T47D (cell line): ENCODE measurements at regions not wholly inside any gene's neighbourhood (a gene's known extent, or its start where the extent isn't known, plus 50 kb on each side); places are given as distances from the start of the nearest gene placed in this dataset.
"Not testable (repeated sequence)": the region's sequence is repeated elsewhere in the genome, so short reads cannot be mapped to it uniquely, and the experiment has no call there.

Experiments used
- DNase-seq, 2 experiments: peaks; one replicate each; pipeline versions ENCODE4 v3.0.0 to v3.0.0-alpha.2; 2011 to 2012; ENCODE audit warnings: low read depth in 1 of 2, low spot score in 1 of 2
- in situ Hi-C: cut with HindIII; loops from 2 replicates; pipeline ENCODE4 v1.10.0; 2016; ENCODE audit warnings: low sequenced_read_pairs, low pct_unique_long_range_greater_than_20kb

DNA sequence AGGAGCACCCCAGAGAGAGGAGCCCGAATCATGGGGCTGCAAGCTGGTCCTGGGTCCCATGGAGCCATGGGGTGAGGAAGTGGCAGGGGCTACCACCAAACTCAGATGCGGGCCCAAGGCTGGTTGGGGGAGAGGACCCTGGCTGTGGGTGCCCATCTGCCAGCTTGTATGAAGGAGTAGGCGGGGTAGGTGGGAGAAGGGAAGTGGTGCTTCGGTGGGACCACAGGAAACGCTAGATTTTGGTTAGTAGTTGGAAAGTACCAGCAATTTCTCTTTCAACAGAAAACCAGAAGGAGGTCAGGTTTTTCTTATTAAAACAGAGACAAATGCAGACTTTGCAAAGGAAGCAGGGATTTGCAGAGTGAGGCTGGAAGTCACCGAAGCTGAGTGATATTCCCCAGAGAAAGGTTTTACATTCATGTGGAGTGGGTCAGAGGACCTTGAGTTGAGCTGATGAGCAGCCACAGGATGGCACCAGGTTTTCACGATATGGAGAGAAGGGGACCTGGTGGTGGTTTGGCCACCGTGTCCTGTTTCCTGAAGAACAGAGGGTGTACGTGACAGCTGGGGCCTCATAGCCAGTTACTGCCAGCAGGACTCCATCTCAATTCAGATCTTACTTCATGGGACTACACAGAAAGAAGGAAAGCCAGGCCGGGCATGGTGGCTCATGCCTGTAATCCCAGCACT, 216.2 kb downstream of the NPIPA7 start:
- DNase-seq, in situ Hi-C loops: not testable (repeated sequence)

DNA sequence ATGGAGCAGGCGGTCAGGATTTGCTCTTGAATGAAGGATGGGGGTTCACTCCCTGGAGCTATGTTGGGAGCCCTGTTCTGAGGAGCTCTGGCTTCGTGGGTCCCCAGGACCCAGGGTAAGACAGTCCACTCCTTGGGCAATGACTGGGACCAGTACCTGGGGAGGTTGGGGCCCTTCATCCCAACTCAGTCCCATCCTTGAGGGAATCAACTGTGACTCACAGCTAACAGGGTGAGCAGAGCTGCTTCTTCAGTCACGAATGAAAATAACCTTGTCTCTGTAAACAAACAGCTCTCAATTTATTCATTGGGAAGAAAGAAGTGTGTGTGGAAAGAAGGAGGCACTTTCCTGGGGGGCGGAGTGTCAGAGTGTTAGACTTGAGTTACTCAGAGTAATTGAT, 222.3 kb downstream of the NPIPA7 start:
- in situ Hi-C loops: not testable (repeated sequence)

DNA sequence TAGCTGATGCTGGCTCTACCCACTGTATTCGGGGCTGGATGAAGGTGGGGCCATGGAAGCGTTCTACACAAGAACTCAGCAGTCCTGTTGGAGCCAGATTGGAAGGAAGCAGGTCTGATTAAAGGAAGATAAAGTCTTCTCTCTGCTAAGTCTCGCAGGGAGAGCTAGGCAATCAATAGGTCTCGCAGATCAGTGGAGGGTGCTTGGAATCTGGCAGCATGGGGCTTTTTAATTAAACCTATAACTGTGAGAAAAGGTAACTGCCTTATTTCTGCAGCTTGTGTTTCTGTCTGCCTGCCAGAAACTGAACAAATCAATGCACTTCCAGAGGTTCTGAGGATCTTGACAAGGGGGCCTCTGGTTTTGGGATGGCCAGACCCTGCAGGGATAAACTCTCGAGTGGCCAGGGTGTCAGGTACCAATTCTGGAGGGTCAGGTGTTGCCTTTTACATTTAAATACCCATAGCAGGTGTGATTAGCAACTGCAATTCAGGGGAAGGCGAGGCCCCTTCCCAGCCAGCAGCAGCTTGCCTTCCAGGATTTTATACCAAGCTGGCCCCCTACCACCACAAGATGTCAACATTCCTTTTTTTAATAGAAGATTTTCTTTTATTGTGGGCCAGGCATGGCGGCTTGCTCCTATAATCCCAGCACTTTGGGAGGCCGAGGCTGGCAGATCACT, 228.6 kb downstream of the NPIPA7 start:
- in situ Hi-C loops, DNase-seq: not testable (repeated sequence)

More for the DNA sequence above, 222.3 kb downstream of the NPIPA7 start:
- DNase-seq: not testable (repeated sequence)

DNA sequence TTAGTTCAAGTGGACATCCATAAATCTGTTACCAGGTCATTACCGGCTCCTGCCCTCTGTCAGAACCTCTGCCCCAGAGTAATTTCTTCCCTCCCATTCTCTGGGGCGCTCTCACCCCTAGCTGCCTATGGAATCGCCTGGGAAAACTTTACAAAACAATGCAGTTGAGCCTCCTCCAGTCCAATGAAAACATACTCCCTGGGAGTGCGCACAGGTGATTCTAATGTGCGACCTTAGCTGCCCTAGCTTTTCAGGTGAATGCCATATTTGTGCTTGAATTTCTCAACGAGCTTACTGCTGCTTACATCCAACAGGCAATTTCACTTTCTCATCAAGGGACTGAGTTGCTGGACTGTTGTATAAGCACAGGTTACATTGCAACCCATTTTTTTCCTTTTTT, 230.7 kb downstream of the NPIPA7 start:
- in situ Hi-C loops: not testable (repeated sequence)

DNA sequence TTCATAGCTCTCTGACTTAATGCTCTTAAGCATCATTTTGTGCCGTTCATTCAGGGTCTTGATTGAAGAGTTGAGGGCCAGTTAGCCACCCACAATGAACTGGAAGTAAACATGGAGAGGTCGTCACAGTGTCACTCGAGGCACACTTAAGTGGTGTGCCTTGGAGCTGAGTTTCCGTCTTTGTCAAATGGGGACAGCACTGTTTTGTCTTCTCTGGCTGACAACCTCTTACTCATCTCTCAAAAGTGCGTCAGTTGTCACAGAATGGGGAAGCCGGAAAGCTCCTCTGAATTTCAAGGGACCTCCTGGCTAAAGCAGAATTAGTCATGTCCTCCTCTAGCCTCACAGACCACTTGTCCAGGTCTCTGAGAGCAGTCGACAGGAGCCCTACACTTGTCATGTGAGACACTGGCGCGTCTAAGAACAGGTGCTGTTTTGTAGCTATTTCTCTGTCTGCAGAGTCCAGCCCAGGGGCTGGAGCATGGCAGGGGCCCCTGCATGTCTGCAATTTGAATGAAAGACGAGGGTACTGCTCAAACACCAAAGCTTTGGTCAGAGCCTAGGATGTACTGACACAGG, 231.5 kb downstream of the NPIPA7 start:
- in situ Hi-C loops, DNase-seq: not testable (repeated sequence)

More for the DNA sequence above, 230.7 kb downstream of the NPIPA7 start:
- not testable (repeated sequence) for DNase-seq

DNA sequence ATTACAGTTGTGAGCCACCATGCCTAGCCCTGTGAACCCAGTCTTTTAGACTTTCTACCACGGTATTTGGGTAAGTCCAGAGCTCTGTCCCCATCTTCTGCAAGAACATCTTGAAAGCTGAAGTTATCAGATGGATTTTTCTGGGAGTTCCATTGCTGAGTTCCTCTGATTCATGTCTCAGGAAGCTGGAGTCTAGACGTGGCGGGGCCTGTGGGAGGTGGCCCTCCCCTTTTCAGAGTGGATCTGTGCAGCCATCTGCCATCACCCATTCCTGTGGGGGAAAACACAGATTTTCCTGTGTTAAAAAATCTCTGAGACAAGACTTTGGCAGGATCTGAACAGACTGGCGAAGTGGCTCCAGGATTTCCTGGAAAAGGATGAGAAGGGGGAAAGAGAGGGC, 234.3 kb downstream of the NPIPA7 start:
- DNase-seq, in situ Hi-C loops: not testable (repeated sequence)

DNA sequence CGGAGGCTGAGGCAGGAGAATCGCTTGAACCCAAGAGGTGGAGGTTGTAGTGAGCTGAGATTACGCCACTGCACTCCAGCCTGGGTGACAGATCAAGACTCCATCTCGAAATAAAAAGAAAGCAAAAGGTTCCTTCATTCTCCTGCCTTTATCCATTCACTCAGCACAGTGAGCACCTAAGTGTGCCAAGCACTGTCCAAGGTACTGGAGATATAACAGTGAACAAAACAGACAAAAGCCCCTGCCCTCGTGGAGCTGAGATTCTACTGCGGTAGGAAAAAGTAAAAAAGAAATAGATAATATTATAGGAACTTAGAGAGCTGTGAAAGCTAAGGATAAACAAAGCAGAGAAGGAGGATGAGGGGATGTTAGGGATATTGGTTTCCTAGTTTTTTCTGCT, 235.5 kb downstream of the NPIPA7 start:
- DNase-seq: peak in 1 of 2 experiments; percentile 37
- in situ Hi-C loops: not testable (repeated sequence)

DNA sequence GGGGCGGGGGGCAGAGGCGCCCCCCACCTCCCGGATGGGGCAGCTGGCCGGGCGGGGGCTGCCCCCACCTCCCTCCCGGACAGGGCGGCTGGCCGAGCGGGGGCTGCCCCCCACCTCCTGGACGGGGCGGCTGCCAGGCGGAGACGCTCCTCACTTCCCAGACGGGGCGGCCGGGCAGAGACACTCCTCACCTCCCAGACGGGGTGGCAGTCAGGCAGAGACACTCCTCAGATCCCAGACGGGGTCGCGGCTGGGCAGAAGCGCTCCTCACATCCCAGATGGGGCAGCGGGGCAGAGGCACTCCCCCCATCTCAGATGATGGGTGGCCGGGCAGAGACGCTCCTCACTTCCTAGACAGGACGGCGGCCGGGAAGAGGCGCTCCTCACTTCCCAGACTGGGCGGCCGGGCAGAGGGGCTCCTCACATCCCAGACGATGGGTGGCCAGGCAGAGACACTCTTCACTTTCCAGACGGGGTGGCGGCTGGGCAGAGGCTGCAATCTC, 240.1 kb downstream of the NPIPA7 start:
- in situ Hi-C loops, DNase-seq: not testable (repeated sequence)

DNA sequence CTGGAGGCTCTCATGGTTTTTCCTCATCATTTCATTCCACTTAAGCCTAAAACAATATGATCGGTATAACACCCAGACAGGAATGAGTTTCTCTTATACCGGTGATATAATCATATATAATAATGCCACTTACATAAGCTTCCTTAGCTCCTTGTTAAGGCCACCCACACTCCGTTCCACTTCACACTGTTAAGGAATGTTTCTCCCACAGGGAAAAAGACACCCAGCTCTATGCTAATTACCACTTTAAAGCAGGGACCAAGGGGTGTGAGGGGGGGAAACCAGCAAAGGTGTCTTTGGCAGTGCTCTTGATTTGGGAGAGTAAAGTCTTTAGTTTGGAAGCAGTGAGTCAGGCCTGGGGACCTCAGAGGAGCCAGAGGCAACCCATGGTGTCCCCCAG, 245.4 kb downstream of the NPIPA7 start:
- in situ Hi-C loops, DNase-seq: not testable (repeated sequence)

DNA sequence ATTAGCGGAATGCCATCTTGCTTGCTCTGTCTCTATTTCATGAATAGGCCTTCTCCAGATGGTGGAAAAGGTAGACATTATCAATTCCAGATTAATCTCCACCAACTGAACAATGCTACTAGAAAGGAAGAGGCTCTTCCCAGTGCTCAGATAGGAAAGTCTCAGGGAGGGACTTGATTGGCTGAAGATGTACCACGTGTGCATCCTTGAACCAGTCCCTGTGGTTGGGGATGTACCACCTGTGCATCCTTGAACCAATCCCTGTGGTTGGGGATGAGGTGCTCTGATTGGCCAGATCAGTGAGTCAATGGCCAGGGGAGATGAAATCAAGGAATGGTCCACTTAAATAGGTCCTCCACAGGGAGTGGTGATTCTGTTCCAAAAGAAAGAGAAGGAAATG, 246.2 kb downstream of the NPIPA7 start:
- in situ Hi-C loops, DNase-seq: not testable (repeated sequence)

DNA sequence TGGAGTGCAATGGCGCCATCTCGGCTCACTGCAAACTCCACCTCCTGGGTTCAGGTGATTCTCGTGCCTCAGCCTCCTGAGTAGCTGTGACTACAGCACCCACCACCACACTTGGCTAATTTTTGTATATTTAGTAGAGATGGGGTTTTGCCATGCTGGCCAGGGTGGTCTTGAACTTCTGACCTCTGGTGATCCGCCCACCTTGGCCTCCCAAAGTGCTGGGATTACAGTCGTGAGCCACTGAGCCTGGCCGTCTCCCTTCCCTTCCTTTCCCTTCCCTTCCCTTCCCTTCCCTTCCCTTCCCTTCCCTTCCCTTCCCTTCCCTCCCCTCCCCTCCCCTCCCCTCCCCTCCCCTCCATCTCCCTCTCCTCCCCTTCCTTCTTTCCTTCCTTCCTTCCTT, 248.9 kb downstream of the NPIPA7 start:
- in situ Hi-C loops, DNase-seq: not testable (repeated sequence)

DNA sequence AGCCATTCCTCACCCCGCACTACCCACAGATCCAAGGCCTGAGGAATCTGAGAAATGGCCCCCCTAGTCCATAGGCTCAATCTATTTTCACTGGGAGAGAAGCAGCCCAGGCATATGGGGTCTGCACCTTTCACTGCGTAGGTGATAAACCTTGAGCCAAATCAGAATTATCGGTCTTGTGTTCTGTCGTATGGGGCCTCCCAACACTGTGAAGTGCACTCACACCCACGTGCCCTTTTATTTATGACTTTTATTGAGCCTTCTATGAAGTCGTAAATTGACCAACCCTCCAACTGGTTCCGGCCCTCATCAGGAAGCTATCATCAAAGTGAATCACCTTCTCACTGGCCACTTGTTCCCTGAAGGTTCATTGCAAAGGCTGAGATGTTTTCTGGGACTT, 259.3 kb downstream of the NPIPA7 start:
- in situ Hi-C loops, DNase-seq: not testable (repeated sequence)

DNA sequence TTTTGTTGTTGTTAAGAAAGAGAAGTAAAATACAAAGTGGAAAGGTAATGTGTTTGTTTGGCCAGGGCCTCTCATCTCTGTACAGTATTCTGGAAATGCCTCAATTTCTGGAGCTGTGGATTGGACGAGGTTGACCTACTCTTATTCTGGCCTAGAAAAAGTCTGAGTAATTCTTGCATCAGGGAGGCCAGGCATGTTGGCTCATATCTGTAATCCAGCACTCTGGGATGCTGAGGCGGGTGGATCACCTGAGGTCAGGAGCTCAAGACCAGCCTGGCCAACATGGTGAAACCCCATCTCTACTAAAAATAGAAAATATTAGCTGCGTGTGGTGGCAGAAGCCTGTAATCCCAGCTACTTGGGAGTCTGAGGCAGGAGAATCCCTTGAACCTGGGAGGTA, 259.8 kb downstream of the NPIPA7 start:
- in situ Hi-C loops, DNase-seq: not testable (repeated sequence)

DNA sequence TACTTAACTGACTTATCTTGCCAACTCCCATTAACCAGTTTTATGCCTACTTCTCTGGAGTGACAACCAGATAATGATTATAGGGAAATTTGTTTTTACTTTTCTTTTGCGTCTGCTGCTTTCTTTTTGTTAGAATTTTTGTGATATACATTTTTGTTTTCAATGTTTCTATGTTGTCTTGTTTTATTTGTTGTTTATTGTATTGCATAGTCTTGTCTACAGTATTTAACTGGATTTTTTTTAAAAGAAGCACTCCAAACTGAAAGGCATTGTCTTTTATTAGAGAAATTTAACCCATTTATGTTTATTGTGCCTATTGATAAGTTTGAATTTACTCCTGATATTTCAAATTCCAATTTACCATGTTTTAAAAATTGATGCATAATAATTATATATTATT, 264.9 kb downstream of the NPIPA7 start:
- in situ Hi-C loops, DNase-seq: not testable (repeated sequence)

DNA sequence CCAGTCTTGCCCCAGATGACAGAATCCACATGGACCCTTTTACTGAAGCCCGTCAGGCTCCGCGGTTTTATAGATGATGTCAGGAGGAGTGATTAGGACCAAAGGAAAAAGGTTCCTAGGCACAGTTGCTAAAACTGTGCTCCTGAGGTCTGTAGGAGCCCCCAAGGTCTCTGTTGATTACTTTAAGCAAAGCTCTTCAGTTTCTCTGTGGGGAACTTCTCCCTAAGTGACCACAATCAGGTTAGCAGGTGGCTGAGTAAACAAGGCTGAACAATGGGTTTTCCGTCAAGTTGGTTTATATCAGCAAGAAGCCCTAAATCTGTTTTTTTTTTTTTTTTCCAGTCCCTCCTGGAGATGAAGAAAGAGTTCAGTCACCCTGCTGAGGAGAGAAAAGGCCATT, 269.1 kb downstream of the NPIPA7 start:
- DNase-seq, in situ Hi-C loops: not testable (repeated sequence)

DNA sequence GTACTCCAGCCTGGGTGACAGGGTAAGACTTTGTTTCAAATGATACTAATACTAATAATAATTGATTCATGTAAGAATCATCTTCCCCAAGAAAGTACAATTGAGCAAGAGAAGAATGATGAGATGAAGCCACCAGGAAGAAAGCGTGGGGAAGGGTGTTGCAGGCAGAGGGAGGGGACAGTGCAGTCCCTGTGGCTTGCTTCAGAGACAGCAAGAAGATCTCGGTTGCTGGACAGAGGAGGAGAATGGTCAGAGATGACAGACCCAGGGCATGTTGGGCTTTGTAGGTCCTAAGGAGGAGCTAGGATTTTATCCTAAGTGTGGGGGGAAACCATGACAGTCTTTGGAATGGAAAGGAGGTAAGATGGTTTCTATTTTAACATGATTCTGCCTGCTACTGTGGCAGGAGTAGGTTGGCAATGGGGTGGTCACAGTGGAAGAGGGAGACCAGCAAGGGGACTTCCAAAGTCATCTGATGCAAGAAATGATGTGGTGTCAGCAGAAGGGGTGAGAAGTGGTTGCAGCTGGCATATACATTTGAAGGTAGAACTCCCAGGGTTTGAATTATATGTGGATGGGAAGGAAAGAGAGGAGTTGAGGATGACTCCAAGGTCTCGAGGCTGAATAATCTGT, 293.4 kb downstream of the NPIPA7 start:
- DNase-seq, in situ Hi-C loops: not testable (repeated sequence)

DNA sequence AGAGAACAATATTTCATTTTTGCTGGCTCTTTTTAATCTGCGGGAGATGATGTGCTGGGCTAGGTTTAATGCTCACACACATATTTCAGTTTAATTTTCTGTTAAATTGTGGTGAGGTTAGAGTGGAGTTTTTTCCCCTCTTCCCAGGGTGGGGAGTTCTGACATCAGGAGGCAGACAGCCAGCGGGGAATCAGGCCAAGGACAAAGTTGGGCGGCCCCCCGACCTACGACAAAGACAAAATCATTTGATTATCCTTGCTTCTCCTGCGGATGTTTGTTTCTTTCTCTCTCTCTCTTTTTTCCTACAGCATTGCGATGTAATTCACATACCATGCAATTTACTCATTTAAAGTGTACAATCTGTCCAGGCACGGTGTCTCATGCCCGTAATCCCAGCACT, 295.9 kb downstream of the NPIPA7 start:
- in situ Hi-C loops, DNase-seq: not testable (repeated sequence)

DNA sequence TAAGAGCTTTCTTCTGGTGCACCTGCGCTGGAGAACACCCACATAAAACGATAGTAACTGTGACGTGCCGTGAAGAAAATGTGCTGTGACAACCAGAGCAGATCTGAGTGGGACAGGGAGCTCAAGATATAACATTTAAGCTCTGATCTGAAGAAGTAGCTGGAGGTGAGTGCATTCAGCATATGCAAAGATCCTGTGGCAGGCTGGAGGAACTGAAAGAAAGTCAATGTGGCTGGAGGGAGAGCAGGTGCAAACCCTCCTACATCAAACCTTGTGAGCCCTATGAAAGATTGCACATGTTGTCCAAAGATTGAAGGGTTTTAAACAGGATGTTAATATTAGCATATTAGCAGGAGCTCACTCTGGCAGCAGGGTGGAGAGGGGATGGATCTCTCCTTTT, 342.9 kb downstream of the NPIPA7 start:
- in situ Hi-C loops, DNase-seq: not testable (repeated sequence)
